LoVo (cell line): ENCODE measurements at regions not wholly inside any gene's neighbourhood (a gene's known extent, or its start where the extent isn't known, plus 50 kb on each side); places are given as distances from the start of the nearest gene placed in this dataset.

Source experiments
- DNase-seq: peaks from one replicate; pipeline ENCODE4 v3.0.0-alpha.2; 2016; ENCODE audit warnings: low spot score

DNA sequence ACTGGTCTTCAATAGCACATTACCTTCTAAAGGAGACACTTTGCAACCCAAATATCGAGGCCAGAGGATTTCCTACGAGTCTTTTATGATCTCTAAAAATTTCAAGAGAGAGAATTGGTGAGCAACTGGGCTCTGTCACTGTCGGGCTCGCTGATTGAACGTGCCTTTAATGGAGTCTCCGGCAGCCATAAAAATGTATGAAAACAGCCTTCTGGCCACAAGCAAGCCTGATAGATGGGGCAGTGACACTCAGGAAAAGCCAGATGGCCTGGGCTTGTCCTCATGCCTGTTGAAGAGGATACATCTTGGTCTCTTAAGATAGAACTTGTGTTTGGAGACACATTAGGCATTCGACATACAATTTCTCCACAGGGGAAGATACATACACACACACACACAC is 419.5 kb upstream of the PROK2 start:
- DNase-seq: no peak

DNA sequence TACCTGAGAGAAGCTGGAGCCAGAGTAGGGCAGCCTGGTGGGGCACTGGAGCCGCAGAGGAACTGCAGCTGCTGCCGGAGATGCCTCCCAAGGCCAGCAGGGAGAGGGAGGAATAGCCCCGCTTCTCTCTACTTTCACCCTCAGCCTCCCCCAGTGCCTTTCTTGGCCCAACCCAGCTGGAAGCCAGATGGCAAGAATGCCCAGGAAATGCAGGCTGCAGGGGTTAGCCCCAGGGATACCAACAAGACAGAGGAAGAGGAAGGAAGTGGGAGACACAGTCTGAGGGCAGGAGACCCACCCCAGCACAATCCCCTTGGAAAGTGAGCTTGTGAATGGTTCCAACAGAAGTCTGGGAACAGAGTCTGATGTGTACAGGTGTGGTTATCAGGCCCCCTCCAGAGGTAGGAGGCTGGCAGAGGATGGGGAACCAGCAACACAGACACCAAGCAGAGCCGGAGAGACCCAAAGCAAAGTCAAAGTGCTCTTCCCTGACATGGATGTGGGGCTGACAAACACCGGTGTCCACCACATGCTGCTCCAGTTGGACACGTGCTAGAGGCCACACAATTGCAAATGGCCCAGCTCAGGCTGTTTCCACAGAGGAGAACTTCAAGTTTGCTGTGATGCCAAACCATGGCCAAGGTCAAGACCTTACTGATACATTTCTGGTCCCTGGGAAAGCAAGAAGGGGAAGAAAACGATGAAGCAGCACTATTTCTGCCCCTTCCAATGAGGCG is 418.8 kb upstream of the PROK2 start:
- DNase-seq: no peak

DNA sequence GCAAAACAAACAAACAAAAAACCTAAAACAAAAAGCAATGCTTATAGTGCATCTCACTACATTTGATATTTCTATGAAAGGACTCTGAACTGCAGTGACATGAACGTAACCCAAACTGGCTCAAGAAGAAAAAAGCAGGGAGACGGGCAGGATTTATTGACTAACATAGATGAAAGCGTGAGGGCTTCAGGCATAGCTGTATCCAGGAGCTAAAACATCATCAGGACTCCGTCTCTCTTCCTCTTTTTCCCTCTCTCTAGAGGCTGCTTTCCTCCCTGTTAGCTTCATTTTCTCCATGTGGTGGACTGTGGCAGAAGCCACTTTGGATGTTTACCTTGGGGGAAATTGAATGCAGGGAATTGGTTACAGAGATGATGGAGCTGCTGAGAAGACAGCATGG is 418.2 kb upstream of the PROK2 start:
- DNase-seq: no peak

DNA sequence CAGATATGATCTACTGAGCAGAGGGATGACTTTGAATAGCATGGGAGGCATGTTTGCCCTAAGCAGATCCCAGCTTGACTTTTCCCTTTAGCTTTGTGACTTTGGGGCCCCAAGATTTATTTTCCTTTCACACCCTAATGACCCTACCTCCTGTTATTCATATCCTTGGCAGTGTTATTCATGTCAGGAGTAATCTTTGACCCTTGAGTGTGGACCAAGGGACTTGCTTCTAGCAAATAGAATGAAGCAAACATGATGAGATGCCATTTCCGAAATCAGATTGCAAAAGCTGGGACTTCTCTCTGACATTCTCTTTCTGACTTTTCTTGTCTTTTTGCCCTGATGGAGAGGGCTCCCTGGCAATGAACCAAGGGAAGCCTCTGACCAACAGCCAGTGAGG is 415.4 kb upstream of the PROK2 start:
- no peak for DNase-seq

DNA sequence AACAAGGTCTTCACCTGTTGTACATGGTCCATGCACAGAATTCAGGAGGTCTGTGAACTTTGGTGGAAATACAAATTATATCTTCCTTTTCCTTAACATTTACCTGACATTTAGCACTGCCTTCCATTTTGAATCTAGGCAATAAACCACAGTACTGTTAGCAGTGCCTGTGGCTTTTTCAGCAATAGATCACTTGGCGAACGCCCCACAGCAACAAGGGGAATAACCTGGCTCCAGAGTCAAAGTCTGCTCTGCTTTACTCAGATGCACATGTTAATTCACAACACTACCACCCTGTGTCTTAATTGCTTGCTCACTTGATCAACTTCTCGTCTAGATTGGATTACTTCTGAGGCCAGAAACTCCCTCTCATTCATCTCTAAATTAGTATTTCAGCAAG is 414.6 kb upstream of the PROK2 start:
- no peak for DNase-seq

DNA sequence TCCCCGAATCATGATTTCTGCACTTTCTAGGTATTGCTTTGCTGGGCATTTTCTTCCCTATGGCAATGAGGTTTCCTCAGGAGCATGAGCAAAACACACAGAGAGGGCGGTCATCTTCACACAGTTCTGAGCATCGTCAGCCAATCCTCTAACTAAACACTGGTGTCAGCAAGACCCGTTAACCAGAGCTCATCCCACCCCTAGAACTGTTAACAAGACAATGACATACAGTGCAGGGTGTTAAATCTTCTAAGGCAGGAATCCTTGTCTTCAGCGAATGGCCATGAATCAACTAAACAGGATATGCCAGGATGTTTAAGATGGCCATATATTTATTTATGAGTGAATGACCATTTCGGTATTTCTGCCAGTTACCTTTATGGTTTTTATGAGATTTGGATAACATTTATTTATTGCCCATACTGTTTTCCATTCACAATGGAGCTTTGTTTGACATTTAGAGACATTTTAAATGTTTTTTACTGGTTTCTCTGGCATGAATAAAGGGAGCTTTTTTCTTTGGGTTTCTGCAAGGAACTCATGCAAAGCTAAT is 411.5 kb upstream of the PROK2 start:
- no peak for DNase-seq

DNA sequence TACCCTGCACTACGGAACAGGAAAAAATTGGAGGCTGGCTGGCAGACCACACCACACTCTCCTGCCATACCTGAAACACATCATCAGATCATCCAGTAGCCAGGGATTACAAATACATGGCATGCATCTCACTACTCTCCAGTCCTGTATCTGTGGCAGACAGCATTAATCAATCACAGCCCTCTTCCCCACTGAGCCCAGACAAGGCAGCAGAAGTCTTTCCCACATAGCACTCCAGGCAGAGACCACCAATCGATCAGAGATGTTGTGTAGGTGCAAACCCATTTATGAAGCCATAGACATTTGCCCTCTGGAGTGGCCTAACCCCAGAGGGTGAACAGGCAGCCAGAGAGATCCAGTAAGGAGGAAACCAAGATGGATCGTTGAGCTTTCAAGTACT is 410.9 kb upstream of the PROK2 start:
- no peak for DNase-seq

DNA sequence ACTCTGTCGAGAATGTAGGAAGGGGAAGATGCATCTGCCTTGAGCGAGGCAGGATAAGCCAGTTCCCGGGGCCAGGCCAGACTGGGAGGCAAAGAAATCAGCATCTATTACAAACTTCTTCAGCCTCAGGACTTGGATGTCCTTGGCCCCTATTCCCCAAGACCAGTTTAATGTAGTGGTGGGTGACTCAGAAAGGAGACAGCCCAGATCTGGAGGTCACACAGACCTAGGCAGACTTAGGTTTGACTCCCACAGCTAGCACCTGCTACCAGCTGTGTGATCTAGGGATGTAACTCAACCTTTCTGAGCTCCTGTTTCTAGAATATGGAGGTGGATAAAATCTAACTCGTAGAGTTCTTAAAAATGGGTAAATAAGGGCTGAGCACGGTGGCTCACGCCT is 409.5 kb upstream of the PROK2 start:
- DNase-seq: no peak

DNA sequence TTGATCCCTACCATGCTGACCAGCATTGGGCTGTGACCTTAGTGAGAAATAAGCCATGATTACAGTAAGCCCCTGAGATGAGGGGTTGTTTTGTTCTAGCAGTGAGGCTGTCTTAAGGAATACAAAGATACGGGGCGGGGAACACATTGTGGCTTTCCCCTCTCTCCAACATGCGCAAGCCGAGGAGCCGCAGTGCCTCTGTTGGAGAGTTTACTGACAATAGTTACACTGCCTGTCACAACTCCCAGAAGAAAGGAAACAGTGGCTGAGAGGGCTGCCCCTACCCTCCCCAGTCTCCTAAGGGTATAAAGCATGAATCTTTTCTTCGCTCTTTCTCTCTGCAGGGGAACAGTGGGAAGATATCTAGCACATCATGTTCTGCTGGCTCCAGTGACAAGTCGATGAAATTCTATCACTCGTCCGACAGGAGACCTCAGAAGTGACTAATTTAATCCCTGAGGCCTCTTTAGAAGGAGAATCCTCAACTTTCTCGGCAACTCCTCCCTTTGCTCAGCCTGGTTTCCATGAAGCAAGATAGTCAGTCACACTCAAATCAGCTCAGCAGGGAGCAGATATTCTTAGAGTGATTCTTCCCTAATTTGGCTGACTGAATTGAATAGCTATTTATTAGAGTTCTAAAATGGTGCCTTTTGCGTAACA is 409.0 kb upstream of the PROK2 start:
- no peak for DNase-seq

DNA sequence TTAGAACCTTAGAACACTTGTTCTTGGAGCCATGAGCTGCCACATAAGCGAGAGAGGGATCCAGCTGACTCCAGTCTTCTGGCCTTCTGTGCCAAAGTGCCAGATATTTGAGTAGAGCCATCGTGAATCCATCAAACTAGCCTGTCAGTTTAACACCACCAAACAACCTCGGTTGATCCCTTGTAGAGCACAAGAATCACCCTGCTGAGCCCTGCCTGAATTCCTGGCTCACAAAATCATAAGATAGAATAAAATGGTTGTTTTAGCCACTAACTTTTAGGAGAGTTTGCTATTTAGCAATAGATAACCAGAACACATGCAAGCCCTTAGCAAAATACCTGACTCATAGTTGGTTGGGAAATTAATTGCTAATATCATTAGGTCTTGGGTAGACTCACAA is 407.6 kb upstream of the PROK2 start:
- no peak for DNase-seq

DNA sequence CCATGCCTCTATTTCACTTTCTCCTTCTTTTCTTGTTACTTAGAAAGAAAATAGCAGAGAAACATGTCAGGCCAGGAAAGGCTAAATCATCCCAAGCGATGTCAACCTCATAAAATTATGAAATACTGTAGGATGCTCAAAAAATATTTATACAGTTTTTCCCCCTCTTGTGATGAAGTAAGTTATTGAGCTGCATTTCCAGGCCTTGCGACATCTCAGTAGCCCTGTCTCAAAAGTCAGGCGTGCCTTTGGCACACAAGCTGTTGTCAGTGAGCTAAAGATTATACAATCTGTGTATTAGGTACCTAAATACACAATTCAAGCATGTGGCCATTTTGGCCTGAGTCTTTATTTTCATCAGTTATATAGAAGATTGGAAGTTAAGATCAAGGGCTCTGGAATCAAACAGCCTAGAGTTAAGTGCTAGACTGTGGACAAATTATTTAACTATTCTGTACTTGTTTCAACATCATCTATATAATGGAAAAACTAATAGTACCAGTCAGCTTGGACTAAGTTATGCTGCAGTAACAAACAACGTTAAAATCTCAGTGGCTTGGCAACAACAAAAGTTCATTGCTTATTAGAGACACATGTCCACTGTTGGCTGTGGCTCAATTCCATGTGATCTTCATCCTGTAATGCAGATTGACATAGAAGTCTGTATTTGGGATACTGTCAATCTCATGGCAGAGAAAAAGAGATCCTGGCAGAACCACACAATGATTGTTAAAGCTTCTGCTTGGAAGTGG is 406.4 kb upstream of the PROK2 start:
- DNase-seq: no peak

DNA sequence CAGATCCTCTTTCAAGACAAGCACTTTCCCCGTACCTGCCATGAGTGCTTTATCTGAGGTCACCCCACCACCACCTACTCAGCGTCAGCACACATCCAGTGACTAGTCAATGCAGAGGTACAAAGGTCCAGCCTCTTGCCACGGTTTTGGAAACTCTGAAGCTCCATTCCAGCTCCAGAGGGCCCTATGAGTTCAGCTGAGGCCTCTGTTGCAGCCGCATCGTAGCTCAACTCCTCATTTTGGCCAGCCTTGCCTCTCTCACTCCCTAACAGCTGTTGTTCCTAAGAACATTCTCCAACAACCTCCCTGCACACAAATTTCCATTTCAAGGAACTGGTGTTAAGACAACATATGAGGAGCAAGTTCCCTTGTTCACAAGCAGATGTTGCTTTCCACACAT is 405.1 kb upstream of the PROK2 start:
- no peak for DNase-seq

DNA sequence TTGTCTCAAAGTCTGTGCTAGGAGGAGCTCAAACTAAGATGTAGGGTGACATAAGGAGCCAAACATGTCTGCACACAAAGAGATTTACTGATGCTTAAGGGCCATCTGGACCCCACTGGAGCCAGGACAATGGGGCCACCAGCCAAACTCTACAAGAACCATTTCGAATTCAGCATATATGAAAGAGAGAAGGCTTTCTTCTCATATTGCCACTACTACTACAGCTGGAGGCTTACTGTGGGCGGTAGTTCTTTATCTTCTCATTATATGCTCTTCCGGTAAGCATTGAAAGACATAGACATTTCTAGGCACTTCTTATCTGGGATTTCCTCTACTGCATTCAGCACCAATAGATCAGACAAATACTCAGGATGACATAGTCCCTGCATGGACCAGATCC is 404.4 kb upstream of the PROK2 start:
- no peak for DNase-seq

DNA sequence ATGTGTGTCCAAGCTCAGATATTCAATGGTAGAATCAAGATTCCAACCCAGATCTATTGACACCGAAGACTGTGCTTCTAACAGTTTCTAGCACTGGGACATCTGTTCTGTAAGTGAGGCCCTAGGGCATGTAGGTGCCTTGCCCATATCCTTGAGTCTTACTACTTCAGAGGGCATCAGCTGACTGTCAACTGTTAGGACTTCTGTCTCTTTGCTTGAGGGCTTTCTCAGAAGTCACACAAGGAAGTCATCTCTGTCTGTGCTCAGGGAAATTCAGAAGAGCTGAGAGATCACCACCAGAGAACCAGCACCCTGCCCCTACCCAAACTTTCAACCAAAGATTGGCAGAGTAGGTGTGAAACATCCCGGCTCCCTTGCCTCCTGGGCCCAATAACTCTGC is 403.6 kb upstream of the PROK2 start:
- DNase-seq: no peak

DNA sequence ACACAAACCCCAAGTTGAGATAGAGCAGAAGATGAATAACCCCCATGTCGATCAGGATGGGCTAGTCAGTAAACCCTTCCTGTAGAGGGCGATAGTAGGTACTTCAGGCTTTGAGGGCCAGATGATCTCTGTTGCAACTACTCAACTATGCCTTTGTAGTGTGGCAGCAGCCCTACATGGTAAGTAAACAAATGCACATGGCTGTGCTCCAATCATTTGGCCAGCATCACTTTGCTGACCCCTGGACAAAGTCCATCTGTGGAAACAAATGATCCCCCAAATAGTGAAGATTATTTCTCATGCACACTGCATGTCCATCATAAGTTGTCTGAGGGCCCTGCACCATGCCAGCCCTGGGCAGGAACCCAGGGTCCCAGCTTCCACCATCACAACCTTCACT is 402.2 kb upstream of the PROK2 start:
- no peak for DNase-seq

DNA sequence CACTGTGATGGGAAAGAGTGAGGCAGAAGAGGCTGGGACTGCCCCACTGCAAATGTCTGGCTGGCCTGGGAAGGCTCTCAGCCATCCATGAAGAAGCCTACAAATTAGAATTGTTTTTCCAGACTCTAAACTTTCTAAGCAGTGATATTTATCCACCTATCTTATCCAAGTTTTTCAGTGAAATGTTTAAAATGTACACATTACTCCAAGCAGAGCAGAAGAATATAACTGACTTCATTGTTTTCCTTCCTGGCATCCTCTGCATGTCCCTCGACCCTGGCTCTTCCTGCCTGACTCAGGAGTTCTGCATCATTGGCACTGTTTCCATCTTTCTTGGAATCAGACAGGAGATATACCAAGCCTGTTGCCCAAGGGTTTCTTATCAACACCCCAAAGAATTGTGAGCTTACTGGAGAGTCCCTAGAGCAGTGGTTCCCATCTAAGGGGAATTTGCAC is 401.5 kb upstream of the PROK2 start:
- no peak for DNase-seq

DNA sequence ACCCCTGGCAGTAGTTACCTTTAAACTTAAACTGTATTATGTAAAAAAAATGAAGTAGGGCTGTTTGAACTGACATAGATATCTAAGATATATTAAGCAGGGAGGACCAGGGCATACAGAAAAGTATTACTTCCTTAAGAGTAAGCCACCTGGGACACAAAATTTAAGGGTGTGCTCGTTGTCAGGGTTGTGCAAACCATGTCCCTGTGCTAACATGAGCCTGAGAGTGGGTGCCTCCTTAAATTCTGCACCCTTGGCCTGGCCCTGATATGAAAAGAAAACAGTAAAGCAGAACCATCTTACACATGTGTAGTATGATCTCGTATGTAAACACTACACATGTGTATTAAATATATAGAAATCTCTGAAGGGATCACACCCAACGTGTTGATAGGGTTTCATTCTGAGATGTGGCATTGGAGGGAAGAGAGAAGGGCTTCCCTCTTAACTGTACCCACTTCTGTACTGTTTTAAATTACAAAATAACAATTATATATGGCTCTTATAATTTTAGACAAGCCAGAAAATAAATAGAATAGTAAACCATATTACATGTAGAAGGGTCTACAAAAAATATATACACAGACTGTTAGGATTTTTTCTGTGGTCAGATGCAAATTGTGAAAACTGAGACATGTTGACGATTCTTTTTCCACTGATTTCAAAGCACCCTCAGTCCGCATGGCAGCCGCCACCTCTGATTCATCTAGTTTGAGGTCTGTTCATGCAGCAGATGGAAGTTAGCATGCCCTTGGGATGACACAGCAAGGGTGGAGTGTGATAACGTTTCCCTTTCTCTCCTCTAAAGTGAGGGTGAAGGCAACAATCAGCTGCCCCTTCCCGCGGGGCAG is 400.8 kb upstream of the PROK2 start:
- DNase-seq: no peak

DNA sequence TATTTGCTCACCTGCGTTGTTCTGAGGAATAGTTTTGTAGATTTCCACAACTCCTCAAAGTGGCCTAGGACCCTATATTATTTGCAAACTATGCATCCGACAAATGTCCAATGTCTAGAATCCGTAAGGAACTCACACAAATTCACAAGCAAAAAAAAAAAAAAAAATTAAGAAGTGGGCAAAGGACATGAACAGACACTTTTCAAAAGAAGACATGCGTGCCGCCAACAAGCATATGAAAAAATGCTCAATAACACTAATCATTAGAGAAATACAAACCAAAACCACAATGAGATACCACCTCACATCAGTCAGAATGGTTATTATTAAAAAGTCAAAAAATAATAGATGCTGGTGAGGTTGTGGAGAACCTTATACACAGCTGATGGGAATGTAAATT is 398.5 kb upstream of the PROK2 start:
- no peak for DNase-seq

DNA sequence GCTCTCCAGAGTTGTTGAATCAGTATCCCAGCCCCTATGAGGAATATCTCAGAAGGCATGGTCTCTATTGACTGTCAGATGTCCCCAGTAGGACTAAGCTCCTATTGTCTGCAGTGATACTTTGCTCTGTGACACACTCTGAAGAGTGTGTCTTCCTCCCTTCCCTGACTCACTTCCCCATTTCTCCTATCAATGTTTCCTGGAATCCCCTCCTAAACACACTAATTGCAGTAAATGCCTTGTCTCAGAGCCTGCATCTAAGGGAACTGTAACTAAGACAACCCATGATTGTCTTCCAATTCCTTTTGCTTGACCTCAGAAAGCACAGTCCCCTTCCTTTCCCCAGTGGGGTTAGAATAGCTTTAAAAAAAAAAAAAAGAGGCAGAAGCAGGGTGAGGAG is 397.3 kb upstream of the PROK2 start:
- no peak for DNase-seq

DNA sequence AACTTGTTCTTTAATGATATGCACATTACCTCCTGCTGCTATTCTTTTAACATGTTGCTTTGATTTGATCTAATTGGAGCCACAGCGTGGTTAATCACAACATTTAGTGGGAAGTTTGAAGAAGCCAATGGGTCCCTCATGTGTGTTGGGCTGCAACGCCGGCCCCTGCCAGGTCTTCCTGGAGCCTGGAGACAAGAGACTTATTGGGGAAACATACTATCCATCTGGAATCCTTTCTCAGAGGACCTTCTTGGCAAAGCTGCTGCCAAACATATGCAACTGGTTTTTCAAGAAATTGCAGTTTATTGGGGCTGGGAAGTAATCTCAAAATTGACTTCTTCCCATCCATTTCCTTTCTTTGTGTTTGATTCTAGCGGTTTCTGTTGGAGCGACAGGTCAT is 396.3 kb upstream of the PROK2 start:
- no peak for DNase-seq

DNA sequence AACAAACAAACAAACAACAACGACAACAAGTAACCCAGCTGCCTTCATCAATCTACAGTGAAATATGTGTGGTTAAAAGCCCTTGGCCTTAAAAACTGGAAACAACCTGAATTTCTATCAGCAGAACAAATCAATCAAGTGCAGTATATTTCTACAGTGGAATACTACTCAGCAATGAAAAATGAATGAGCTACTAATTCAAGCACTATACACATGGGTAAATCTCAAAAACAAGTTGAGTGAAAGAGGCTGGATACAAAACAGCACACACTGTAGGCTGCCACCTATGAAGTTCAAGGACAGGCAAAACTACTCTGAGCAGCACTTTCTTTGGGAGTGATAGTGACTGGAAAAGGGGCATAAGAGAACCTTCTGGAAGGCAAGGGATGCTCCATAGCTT is 395.5 kb upstream of the PROK2 start:
- no peak for DNase-seq

DNA sequence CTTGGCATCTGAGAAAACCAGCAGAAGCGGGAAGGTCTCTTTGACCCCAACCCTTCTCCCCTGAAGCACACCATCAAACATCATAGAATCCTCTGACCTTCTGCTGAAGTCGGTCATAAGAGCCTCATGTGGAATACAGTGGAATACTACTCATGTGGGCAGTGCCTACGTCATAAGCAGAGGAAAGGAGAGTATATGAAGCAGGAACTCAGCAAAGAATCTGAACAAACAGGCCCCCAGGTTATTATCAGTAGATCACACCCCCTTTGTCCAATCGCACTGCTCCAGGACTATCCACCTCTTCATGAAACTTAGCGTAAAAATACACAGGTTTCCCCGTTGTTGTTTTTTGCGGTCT is 394.1 kb upstream of the PROK2 start:
- DNase-seq: no peak
